IMR-90 (cell line): ENCODE measurements at regions not wholly inside any gene's neighbourhood (a gene's known extent, or its start where the extent isn't known, plus 50 kb on each side); places are given as distances from the start of the nearest gene placed in this dataset.

Experiments
- ATAC-seq: fragments of 200-7000 bp; cut with Tn5 transposase; 2 replicates; pipeline ENCODE4 v1.9.1; 2020; ENCODE audit warnings: low read depth, mild to moderate bottlenecking, moderate library complexity
- BruUV-seq: library from RNA; stranded (reverse); fragments of 400-500 nt; replicated peaks from 2 replicates; lab custom pipeline; 2021; lab: Mats Ljungman, UMichigan
- CTCF ChIA-PET: fragments of 300-600 bp; formaldehyde crosslinking; extraction: SDS; loops from one replicate; lab custom pipeline; 2021; ENCODE audit warnings: antibody characterized with exemption; lab: Yijun Ruan, JAX
- POLR2A ChIA-PET: fragments of 300-600 bp; sonication (Branson Sonifier 250); formaldehyde crosslinking; loops from one replicate; lab custom pipeline; 2022; ENCODE audit warnings: antibody characterized with exemption; ENCODE audit not compliant: unreplicated experiment; lab: Charles Lee
- DNase-seq: peaks from one replicate; pipeline ENCODE4 v3.0.0; 2013
- H2AFZ ChIP-seq: replicated peaks from 2 replicates; pipeline ENCODE3; 2013; ENCODE audit warnings: low read length, mild to moderate bottlenecking; ENCODE audit not compliant: poor library complexity
- H2AK5ac ChIP-seq: 2 replicates; pipeline ENCODE4 v1.6.1; 2013; ENCODE audit warnings: low read depth, low read length, inconsistent platforms
- H2AK9ac ChIP-seq: replicated peaks from 2 replicates; pipeline ENCODE3; 2013; ENCODE audit warnings: mild to moderate bottlenecking, low read depth, low read length, moderate library complexity; ENCODE audit not compliant: poor library complexity
- H2BK120ac ChIP-seq: 2 replicates; pipeline ENCODE4 v1.6.1; 2013; ENCODE audit warnings: low read depth, low read length, inconsistent platforms
- H2BK15ac ChIP-seq: 3 replicates; pipeline ENCODE4 v1.6.1; 2013; ENCODE audit warnings: low read depth, low read length, inconsistent platforms
- H2BK20ac ChIP-seq: 2 replicates; pipeline ENCODE4 v1.6.1; 2013; ENCODE audit warnings: low read depth, mild to moderate bottlenecking, inconsistent platforms, low read length, moderate library complexity
- H2BK5ac ChIP-seq: 2 replicates; pipeline ENCODE4 v1.6.1; 2013; ENCODE audit warnings: mild to moderate bottlenecking, low read depth, low read length, inconsistent platforms; ENCODE audit not compliant: poor library complexity, severe bottlenecking
- H3K14ac ChIP-seq: replicated peaks from 2 replicates; pipeline ENCODE4 v1.6.1; 2013; ENCODE audit warnings: low read depth, low read length, inconsistent platforms
- H3K18ac ChIP-seq: 2 replicates; pipeline ENCODE4 v1.6.1; 2013; ENCODE audit warnings: low read depth, low read length, control low read depth
- H3K23ac ChIP-seq: 2 replicates; pipeline ENCODE4 v1.6.1; 2013; ENCODE audit warnings: low read depth, low read length, inconsistent platforms
- H3K27ac ChIP-seq: 2 replicates; pipeline ENCODE4 v1.5.1; 2013; ENCODE audit warnings: mild to moderate bottlenecking, control low read depth, low read length; ENCODE audit not compliant: insufficient read depth
- H3K27me3 ChIP-seq: 2 replicates; pipeline ENCODE4 v1.6.1; 2013; ENCODE audit warnings: low read length; ENCODE audit not compliant: control insufficient read depth, insufficient read depth
- H3K36me3 ChIP-seq: 2 replicates; pipeline ENCODE4 v1.6.1; 2013; ENCODE audit warnings: low read length, mixed read lengths; ENCODE audit not compliant: control insufficient read depth, insufficient read depth
- H3K4ac ChIP-seq: 2 replicates; pipeline ENCODE4 v1.6.1; 2013; ENCODE audit warnings: low read depth, low read length, inconsistent platforms
- H3K4me1 ChIP-seq: 2 replicates; pipeline ENCODE4 v1.6.1; 2013; ENCODE audit warnings: low read length, mixed read lengths; ENCODE audit not compliant: control insufficient read depth, insufficient read depth
- H3K4me2 ChIP-seq: 2 replicates; pipeline ENCODE4 v1.6.1; 2013; ENCODE audit warnings: low read depth, mild to moderate bottlenecking, control low read depth, low read length, moderate library complexity
- H3K4me3 ChIP-seq: 2 replicates; pipeline ENCODE4 v1.5.1; 2013; ENCODE audit warnings: low read depth, mild to moderate bottlenecking, control low read depth, low read length, moderate library complexity; ENCODE audit not compliant: insufficient read depth
- H3K56ac ChIP-seq: 2 replicates; pipeline ENCODE4 v1.6.1; 2013; ENCODE audit warnings: low read length, inconsistent platforms; ENCODE audit not compliant: insufficient read depth; ENCODE audit errors: extremely low read depth
- H3K79me1 ChIP-seq, 2 experiments: 2 replicates each; pipeline ENCODE4 v1.6.1; 2013; ENCODE audit warnings: low read length in 2 of 2, inconsistent platforms in 1 of 2, low read depth in 1 of 2
- H3K9ac ChIP-seq: 2 replicates; pipeline ENCODE4 v1.6.1; 2013; ENCODE audit warnings: low read depth, low read length, control low read depth
- H3K9me1 ChIP-seq: 2 replicates; pipeline ENCODE4 v1.6.1; 2013; ENCODE audit warnings: low read length, inconsistent platforms; ENCODE audit not compliant: insufficient read depth
- H3K9me3 ChIP-seq: 2 replicates; pipeline ENCODE4 v1.6.1; 2013; ENCODE audit warnings: low read length; ENCODE audit not compliant: control insufficient read depth, insufficient read depth
- H4K20me1 ChIP-seq: 2 replicates; pipeline ENCODE4 v1.6.1; 2013; ENCODE audit warnings: low read length, inconsistent platforms; ENCODE audit not compliant: insufficient read depth
- H4K5ac ChIP-seq: 2 replicates; pipeline ENCODE4 v1.6.1; 2013; ENCODE audit warnings: mild to moderate bottlenecking, low read depth, low read length, control low read depth
- H4K8ac ChIP-seq, 2 experiments: 2 replicates each; pipeline ENCODE4 v1.6.1; 2013; ENCODE audit warnings: low read depth in 2 of 2, low read length in 2 of 2, control low read depth in 1 of 2, inconsistent platforms in 1 of 2
- H4K91ac ChIP-seq: 2 replicates; pipeline ENCODE4 v1.6.1; 2013; ENCODE audit warnings: low read depth, low read length, inconsistent platforms; ENCODE audit not compliant: insufficient read depth
- BHLHE40 ChIP-seq: fragments of 150-350 bp; IDR thresholded peaks from 2 replicates; pipeline ENCODE4 v1.6.1; 2016; ENCODE audit warnings: mild to moderate bottlenecking, low read depth, low read length
- CEBPB ChIP-seq: IDR thresholded peaks from 2 replicates; pipeline ENCODE4 v1.6.1; 2012; ENCODE audit warnings: low read depth, low read length, improper control_type of control experiment
- CHD1 ChIP-seq: IDR thresholded peaks from 2 replicates; pipeline ENCODE4 v1.6.1; 2012; ENCODE audit warnings: low read depth, low read length, improper control_type of control experiment
- CTCF ChIP-seq: conservative IDR thresholded peaks from 2 replicates; pipeline ENCODE4 v1.5.1; 2012; ENCODE audit warnings: mild to moderate bottlenecking, low read depth, low read length, improper control_type of control experiment
- ELK1 ChIP-seq: fragments of 150-350 bp; IDR thresholded peaks from 2 replicates; pipeline ENCODE4 v1.6.1; 2016; ENCODE audit warnings: low read depth, mild to moderate bottlenecking, low read length, moderate library complexity, borderline replicate concordance
- MAFK ChIP-seq: IDR thresholded peaks from 2 replicates; pipeline ENCODE4 v1.6.1; 2012; ENCODE audit warnings: low read depth, low read length, improper control_type of control experiment
- MAZ ChIP-seq: IDR thresholded peaks from 2 replicates; pipeline ENCODE4 v1.6.1; 2012; ENCODE audit warnings: low read depth, mild to moderate bottlenecking, low read length, improper control_type of control experiment, moderate library complexity, borderline replicate concordance
- MXI1 ChIP-seq: IDR thresholded peaks from 2 replicates; pipeline ENCODE4 v1.6.1; 2012; ENCODE audit warnings: low read depth, mild to moderate bottlenecking, low read length, moderate library complexity, borderline replicate concordance
- NFE2L2 ChIP-seq: fragments of 150-350 bp; IDR thresholded peaks from 2 replicates; pipeline ENCODE4 v1.6.1; 2016; ENCODE audit warnings: low read depth, mild to moderate bottlenecking, low read length
- POLR2A ChIP-seq: IDR thresholded peaks from 2 replicates; pipeline ENCODE4 v1.6.1; 2012; ENCODE audit warnings: mild to moderate bottlenecking, low read depth, low read length
- RAD21 ChIP-seq: IDR thresholded peaks from 2 replicates; pipeline ENCODE4 v1.6.1; 2012; ENCODE audit warnings: low read length, improper control_type of control experiment
- RCOR1 ChIP-seq: IDR thresholded peaks from 2 replicates; pipeline ENCODE4 v1.6.1; 2012; ENCODE audit warnings: mild to moderate bottlenecking, low read length, improper control_type of control experiment; ENCODE audit not compliant: insufficient replicate concordance
- RFX5 ChIP-seq: IDR thresholded peaks from 2 replicates; pipeline ENCODE4 v1.8.0; 2012; ENCODE audit warnings: low read depth, mild to moderate bottlenecking, low read length, moderate library complexity
- USF2 ChIP-seq: fragments of 150-350 bp; IDR thresholded peaks from 2 replicates; pipeline ENCODE4 v1.6.1; 2017; ENCODE audit warnings: mild to moderate bottlenecking, antibody characterized with exemption, low read length, low read depth
- WGBS, 2 experiments: methylation state at CpG; one replicate each; pipeline versions ENCODE4 v1.1.5 to v1.1.7; 2013; ENCODE audit warnings: missing lambda C conversion rate in 2 of 2; ENCODE audit not compliant: insufficient read length in 1 of 2; ENCODE audit errors: extremely low coverage in 2 of 2; 5-methylcytosine and 5-hydroxymethylcytosine counted together
- dilution Hi-C: fragments of 300-500 bp; cut with HindIII; formaldehyde crosslinking; loops from one replicate; pipeline ENCODE4 v1.14.3; 2018; ENCODE audit warnings: low sequenced_read_pairs; ENCODE audit not compliant: unreplicated experiment
- in situ Hi-C: fragments of 300-500 bp; cut with MboI; formaldehyde crosslinking; loops from 3 replicates; pipeline ENCODE4 v1.14.3; 2019; ENCODE audit warnings: low sequenced_read_pairs, inconsistent platforms, mixed read lengths
- intact Hi-C: fragments of 100-400 bp; cut with micrococcal nuclease; formaldehyde crosslinking; loops from 2 replicates; pipeline ENCODE4 v1.10.0; 2022

- peak; percentile 42; the same call in 1 of the 2 replicates for ATAC-seq
- no peak for TF ChIP-seq CTCF
- TF ChIP-seq NFE2L2: no peak
- no peak for TF ChIP-seq CEBPB
- TF ChIP-seq MXI1: no peak
- TF ChIP-seq USF2: no peak
- no peak for TF ChIP-seq RAD21
- no peak for TF ChIP-seq ELK1
- no peak for TF ChIP-seq RFX5
- no peak for TF ChIP-seq RCOR1
- no peak for TF ChIP-seq BHLHE40
- no peak for TF ChIP-seq CHD1
- TF ChIP-seq MAZ: no peak
- TF ChIP-seq POLR2A: no peak
- TF ChIP-seq MAFK: no peak
Measured at GRCh38 chr18:67410075-67411070, 106.1 kb downstream of the DSEL start.

More at GRCh38 chr18:67410075-67411070, 106.1 kb downstream of the DSEL start:
- H4K5ac ChIP-seq: no peak overlapping the region
- H3K9me3 ChIP-seq: no peaks in the 10 kb centered on the region
- CTCF ChIA-PET: no interaction called here
- no peaks in the 10 kb centered on the region for H4K20me1 ChIP-seq
- no peak overlapping the region; the same call in 1 of the 2 replicates for H3K4ac ChIP-seq
- 0 out of 3 replicates have a peak overlapping the region, but pooled peaks have one; percentile 96 for H2BK15ac ChIP-seq
- H2AK5ac ChIP-seq: no peak overlapping the region
- intact Hi-C loops: no loop called here
- H3K4me3 ChIP-seq: no peak overlapping the region
- no peak overlapping the region for H3K14ac ChIP-seq
- H3K9ac ChIP-seq: no peak overlapping the region
- no peak overlapping the region; the same call in 1 of the 2 replicates for H2BK120ac ChIP-seq
- POLR2A ChIA-PET: no interaction called here
- no CpG with 5 or more reads among the region's 4 CpGs for WGBS, 2 experiments
- DNase-seq: peak; percentile 49
- H2BK5ac ChIP-seq: peak overlapping the region; percentile 46
- no peaks in the 10 kb centered on the region for H3K9me1 ChIP-seq
- dilution Hi-C loops: no loop called here
- H3K79me1 ChIP-seq: no peaks in the 10 kb centered on the region
- BruUV-seq: no TSS peak
- H3K27me3 ChIP-seq: no peaks in the 10 kb centered on the region
- in situ Hi-C loops: no loop called here
- H2AFZ ChIP-seq: no peak overlapping the region
- no peak overlapping the region for H4K91ac ChIP-seq
- H3K36me3 ChIP-seq: no peaks in the 10 kb centered on the region
- H2AK9ac ChIP-seq: no peak overlapping the region
- H3K56ac ChIP-seq: no peak overlapping the region
- no peak overlapping the region; the same call in 1 of the 2 replicates for H3K18ac ChIP-seq
- H3K23ac ChIP-seq: no peak overlapping the region
- H4K8ac ChIP-seq: no peak overlapping the region
- 0 out of 2 replicates have a peak overlapping the region, but pooled peaks have one; percentile 41 for H2BK20ac ChIP-seq
- peaks cover 4% of the 10 kb centered on the region; the same call in 1 of the 2 replicates for H3K4me1 ChIP-seq
- H3K4me2 ChIP-seq: peak overlapping the region; percentile 49; the same call in 1 of the 2 replicates
- no peak overlapping the region for H3K27ac ChIP-seq
